ENCODE measurements at regions not wholly inside any gene's neighbourhood (a gene's known extent, or its start where the extent isn't known, plus 50 kb on each side); places are given as distances from the start of the nearest gene placed in this dataset.

DNA sequence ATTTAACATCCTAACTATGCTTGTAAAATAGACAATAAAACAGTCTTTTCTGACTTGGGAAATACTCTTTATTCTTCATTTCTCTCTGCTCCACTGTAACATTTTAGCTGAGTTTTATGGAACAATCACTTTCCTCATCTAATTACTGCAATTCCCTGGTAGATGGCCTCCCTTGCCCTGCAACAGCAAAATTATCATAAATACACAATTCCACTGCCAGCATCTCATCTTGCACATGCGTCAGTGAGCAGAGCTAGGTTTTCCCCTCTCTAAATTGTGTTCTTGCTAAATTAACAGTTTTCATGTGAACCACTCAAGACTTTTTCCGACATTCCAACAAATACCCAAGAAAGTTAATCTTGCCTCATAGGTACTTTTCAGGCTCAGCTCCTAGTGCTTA lies 920.9 kb upstream of the GOT2 start:
- Histone ChIP-seq H3K4me2 (no peak overlapping the region), H3K27me3 (ENCODE audit: insufficient read depth) (no peaks in the 10 kb centered on the region), H3K36me3 (replicated peaks in 1 of 2; ENCODE audit: control insufficient read depth in 1 of 2, insufficient read depth in 2 of 2, low read length in 1 of 2) (no peaks in the 10 kb centered on the region), H3K4me3 (ENCODE audit: low read depth in 2 of 2, low read length in 1 of 2) (no peak overlapping the region), H3K9me3 (no peaks in the 10 kb centered on the region), H3K4me1 (ENCODE audit: control insufficient read depth in 1 of 2, insufficient read depth in 2 of 2, low read depth in 1 of 2, low read length in 1 of 2) (no peaks in the 10 kb centered on the region), H3K79me2 (ENCODE audit: insufficient read depth) (no peaks in the 10 kb centered on the region), H3K27ac (ENCODE audit: low read depth in 2 of 2, low read length in 1 of 2) (no peak overlapping the region), H2AFZ (ENCODE audit: low read depth) (no peak overlapping the region), H3K9me2 (no peaks in the 10 kb centered on the region), H3K9ac (no peak overlapping the region), H3F3A (replicated peaks; ENCODE audit: insufficient read depth) (no peaks in the 10 kb centered on the region), H4K20me1 (ENCODE audit: insufficient read depth) (no peaks in the 10 kb centered on the region)
- TF ChIP-seq, protein P1, sequence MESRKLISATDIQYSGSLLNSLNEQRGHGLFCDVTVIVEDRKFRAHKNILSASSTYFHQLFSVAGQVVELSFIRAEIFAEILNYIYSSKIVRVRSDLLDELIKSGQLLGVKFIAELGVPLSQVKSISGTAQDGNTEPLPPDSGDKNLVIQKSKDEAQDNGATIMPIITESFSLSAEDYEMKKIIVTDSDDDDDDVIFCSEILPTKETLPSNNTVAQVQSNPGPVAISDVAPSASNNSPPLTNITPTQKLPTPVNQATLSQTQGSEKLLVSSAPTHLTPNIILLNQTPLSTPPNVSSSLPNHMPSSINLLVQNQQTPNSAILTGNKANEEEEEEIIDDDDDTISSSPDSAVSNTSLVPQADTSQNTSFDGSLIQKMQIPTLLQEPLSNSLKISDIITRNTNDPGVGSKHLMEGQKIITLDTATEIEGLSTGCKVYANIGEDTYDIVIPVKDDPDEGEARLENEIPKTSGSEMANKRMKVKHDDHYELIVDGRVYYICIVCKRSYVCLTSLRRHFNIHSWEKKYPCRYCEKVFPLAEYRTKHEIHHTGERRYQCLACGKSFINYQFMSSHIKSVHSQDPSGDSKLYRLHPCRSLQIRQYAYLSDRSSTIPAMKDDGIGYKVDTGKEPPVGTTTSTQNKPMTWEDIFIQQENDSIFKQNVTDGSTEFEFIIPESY (IDR thresholded peaks at IDR 0.05; ENCODE audit: borderline replicate concordance, low read depth), result no peak
- WGBS (ENCODE audit: low lambda C conversion rate), result 27% methylated on average over 2 of the region's 2 CpGs
- CTCF ChIA-PET, result no interaction called here
- DNase-seq, result no peak
- POLR2A ChIA-PET, result no interaction called here

DNA sequence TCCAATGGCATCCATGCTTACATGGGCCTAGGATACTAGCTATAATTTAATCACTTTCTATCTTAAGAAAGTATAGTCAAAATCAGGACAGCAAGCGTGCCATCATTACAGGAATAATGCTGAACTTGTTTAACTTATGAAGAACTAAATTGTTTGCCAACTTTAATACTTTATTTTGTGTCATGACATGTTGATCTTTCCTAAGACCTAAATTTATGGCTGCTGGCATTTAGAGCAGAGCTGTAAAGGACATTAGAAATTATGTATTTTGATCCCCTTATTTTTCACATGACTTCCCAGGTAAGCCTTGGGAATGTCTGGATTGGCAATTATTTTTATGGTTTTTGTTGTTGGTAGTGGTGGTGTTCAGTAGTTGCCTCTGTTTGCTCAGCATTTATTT lies 920.3 kb upstream of the GOT2 start:
- WGBS (ENCODE audit: low lambda C conversion rate), result 23% methylated on average over 1 of the region's 1 CpG

More for the DNA sequence above, 920.3 kb upstream of the GOT2 start:
- POLR2A ChIA-PET, result no interaction called here
- no peaks in the 10 kb centered on the region for H3K27me3 ChIP-seq (ENCODE audit: insufficient read depth)
- DNase-seq, result no peak
- H2AFZ ChIP-seq (ENCODE audit: low read depth), result no peak overlapping the region
- no peaks in the 10 kb centered on the region for H3K4me1 ChIP-seq (ENCODE audit: control insufficient read depth in 1 of 2, insufficient read depth in 2 of 2, low read depth in 1 of 2, low read length in 1 of 2)
- no peaks in the 10 kb centered on the region for H3K9me3 ChIP-seq
- CTCF ChIA-PET, result no interaction called here
- TF ChIP-seq, protein P1 (IDR thresholded peaks at IDR 0.05; ENCODE audit: borderline replicate concordance, low read depth), result no peak
- TF ChIP-seq CHD2 (IDR thresholded peaks at IDR 0.05; ENCODE audit: low read length, partially characterized antibody) (no peak), MEF2A (IDR thresholded peaks at IDR 0.05; ENCODE audit: borderline replicate concordance, low read depth) (no peak), YY1 (IDR thresholded peaks at IDR 0.05; ENCODE audit: low read depth) (no peak), TCF12 (IDR thresholded peaks at IDR 0.05) (no peak), SMC3 (IDR thresholded peaks at IDR 0.05; ENCODE audit: low read depth, low read length) (no peak), RCOR1 (IDR thresholded peaks at IDR 0.05; ENCODE audit: low read length) (no peak), RAD21 (IDR thresholded peaks at IDR 0.05; ENCODE audit: low read length) (no peak)
- TF ChIP-seq, protein P2, sequence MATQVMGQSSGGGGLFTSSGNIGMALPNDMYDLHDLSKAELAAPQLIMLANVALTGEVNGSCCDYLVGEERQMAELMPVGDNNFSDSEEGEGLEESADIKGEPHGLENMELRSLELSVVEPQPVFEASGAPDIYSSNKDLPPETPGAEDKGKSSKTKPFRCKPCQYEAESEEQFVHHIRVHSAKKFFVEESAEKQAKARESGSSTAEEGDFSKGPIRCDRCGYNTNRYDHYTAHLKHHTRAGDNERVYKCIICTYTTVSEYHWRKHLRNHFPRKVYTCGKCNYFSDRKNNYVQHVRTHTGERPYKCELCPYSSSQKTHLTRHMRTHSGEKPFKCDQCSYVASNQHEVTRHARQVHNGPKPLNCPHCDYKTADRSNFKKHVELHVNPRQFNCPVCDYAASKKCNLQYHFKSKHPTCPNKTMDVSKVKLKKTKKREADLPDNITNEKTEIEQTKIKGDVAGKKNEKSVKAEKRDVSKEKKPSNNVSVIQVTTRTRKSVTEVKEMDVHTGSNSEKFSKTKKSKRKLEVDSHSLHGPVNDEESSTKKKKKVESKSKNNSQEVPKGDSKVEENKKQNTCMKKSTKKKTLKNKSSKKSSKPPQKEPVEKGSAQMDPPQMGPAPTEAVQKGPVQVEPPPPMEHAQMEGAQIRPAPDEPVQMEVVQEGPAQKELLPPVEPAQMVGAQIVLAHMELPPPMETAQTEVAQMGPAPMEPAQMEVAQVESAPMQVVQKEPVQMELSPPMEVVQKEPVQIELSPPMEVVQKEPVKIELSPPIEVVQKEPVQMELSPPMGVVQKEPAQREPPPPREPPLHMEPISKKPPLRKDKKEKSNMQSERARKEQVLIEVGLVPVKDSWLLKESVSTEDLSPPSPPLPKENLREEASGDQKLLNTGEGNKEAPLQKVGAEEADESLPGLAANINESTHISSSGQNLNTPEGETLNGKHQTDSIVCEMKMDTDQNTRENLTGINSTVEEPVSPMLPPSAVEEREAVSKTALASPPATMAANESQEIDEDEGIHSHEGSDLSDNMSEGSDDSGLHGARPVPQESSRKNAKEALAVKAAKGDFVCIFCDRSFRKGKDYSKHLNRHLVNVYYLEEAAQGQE (IDR thresholded peaks at IDR 0.05; ENCODE audit: low read depth, low read length), result no peak
- H4K20me1 ChIP-seq (ENCODE audit: insufficient read depth), result no peaks in the 10 kb centered on the region
- H3K9me2 ChIP-seq, result no peaks in the 10 kb centered on the region
- no peaks in the 10 kb centered on the region for H3F3A ChIP-seq (replicated peaks; ENCODE audit: insufficient read depth)
- no peaks in the 10 kb centered on the region for H3K36me3 ChIP-seq (replicated peaks in 1 of 2; ENCODE audit: control insufficient read depth in 1 of 2, insufficient read depth in 2 of 2, low read length in 1 of 2)
- no peak overlapping the region for H3K9ac ChIP-seq
- H3K4me3 ChIP-seq (ENCODE audit: low read depth in 2 of 2, low read length in 1 of 2), result no peak overlapping the region
- no peak overlapping the region for H3K27ac ChIP-seq (ENCODE audit: low read depth in 2 of 2, low read length in 1 of 2)
- H3K4me2 ChIP-seq, result no peak overlapping the region
- no peaks in the 10 kb centered on the region for H3K79me2 ChIP-seq (ENCODE audit: insufficient read depth)

Measured in SK-N-SH (cell line).